ENCODE measurements at regions not wholly inside any gene's neighbourhood (a gene's known extent, or its start where the extent isn't known, plus 50 kb on each side); places are given as distances from the start of the nearest gene placed in this dataset.

- Histone ChIP-seq H2BK12ac (ENCODE audit: insufficient read length, low read depth, low read length) (no peak overlapping the region), H3K56ac (ENCODE audit: insufficient read length, low read depth, low read length) (no peak overlapping the region), H3K79me1 (ENCODE audit: insufficient read depth, low read depth, low read length, poor library complexity, severe bottlenecking) (no peaks in the 10 kb centered on the region), H2AK5ac (ENCODE audit: insufficient read length, low read length) (no peak overlapping the region), H4K20me1 (ENCODE audit: control insufficient read depth, insufficient read depth, insufficient read length) (no peaks in the 10 kb centered on the region), H3K4me2 (ENCODE audit: insufficient read depth, insufficient read length, low read length) (no peak overlapping the region), H2AFZ (ENCODE audit: low read length) (no peak overlapping the region), H2BK5ac (ENCODE audit: insufficient read length, low read length) (no peak overlapping the region), H3K23ac (ENCODE audit: insufficient read length, low read depth, low read length) (no peak overlapping the region), H3T11ph (ENCODE audit: low read length) (no peak overlapping the region), H3K27me3 (ENCODE audit: insufficient read depth, low read length) (no peaks in the 10 kb centered on the region), H3K27ac (ENCODE audit: insufficient read length, low read depth, low read length) (no peak overlapping the region), H4K8ac (replicated peaks; ENCODE audit: insufficient read length, low read depth, low read length) (no peak overlapping the region), H3K18ac (ENCODE audit: insufficient read length, low read depth, low read length) (no peak overlapping the region), H3K9me3 (ENCODE audit: control insufficient read depth, low read depth, low read length) (peaks cover 15% of the 10 kb centered on the region), H3K14ac (ENCODE audit: insufficient read depth, low read length) (no peak overlapping the region), H3K23me2 (ENCODE audit: insufficient read length, low read depth, low read length, poor library complexity, severe bottlenecking) (no peaks in the 10 kb centered on the region), H2BK120ac (ENCODE audit: low read depth, low read length, poor library complexity, severe bottlenecking) (no peak overlapping the region), H3K4me1 (ENCODE audit: insufficient read depth, low read length) (no peaks in the 10 kb centered on the region), H4K5ac (ENCODE audit: insufficient read length, low read depth, low read length) (no peak overlapping the region), H3K79me2 (ENCODE audit: insufficient read depth, low read length) (no peaks in the 10 kb centered on the region), H2BK20ac (ENCODE audit: low read depth, low read length, poor library complexity, severe bottlenecking) (no peak overlapping the region), H4K91ac (ENCODE audit: insufficient read length, low read depth, low read length) (no peak overlapping the region), H2BK15ac (ENCODE audit: low read depth, low read length) (no peak overlapping the region), H3K4ac (ENCODE audit: low read depth, low read length) (no peak overlapping the region), H3K9ac (ENCODE audit: extremely low read depth, insufficient read length, low read length) (no peak overlapping the region)
- no peak for TF ChIP-seq CTCF (conservative IDR thresholded peaks at IDR 0.05)
- Mint-ChIP-seq H3K27ac (no peak overlapping the region), H3K36me3 (ENCODE audit: insufficient read depth in 1 of 3, low read depth in 3 of 3) (peaks cover 38 to 56% (median 41%) of the 10 kb centered on the region in 3 experiments), H3K9me3 (peaks cover 48 to 49% of the 10 kb centered on the region in 2 experiments), H3K4me1 (peaks cover 0 to 1% of the 10 kb centered on the region in 2 experiments; a peak in 2 of 4 replicates), H3K27me3 (ENCODE audit: low read depth) (peaks cover 3% of the 10 kb centered on the region), H3K4me3 (no peak overlapping the region)
- no CpG with 5 or more reads among the region's 2 CpGs for WGBS (ENCODE audit: extremely low coverage, insufficient read length, low lambda C conversion rate)
- no peak for DNase-seq
Measured at GRCh38 chr10:123389520-123389919, 235.3 kb downstream of the BUB3 start.

Measured in H9 (cell line).